GM19372 (cell line): ENCODE measurements at regions not wholly inside any gene's neighbourhood (a gene's known extent, or its start where the extent isn't known, plus 50 kb on each side); places are given as distances from the start of the nearest gene placed in this dataset.
"Not testable (repeated sequence)": the region's sequence is repeated elsewhere in the genome, so short reads cannot be mapped to it uniquely, and the experiment has no call there.

Experiments used
- ATAC-seq: cut with Tn5 transposase; IDR thresholded peaks from one replicate; pipeline ENCODE4 v1.9.1; 2021; ENCODE audit warnings: mild to moderate bottlenecking, low read depth, moderate library complexity; ENCODE audit not compliant: unreplicated experiment

GRCh38 chr1:224529844-224530243 lies 86.3 kb upstream of the CNIH3 start:
- ATAC-seq, result no peak

GRCh38 chr1:224533517-224533916 lies 82.6 kb upstream of the CNIH3 start:
- ATAC-seq, result no peak

- no peak for ATAC-seq
Measured at GRCh38 chr1:224534731-224535130, 81.4 kb upstream of the CNIH3 start.

DNA sequence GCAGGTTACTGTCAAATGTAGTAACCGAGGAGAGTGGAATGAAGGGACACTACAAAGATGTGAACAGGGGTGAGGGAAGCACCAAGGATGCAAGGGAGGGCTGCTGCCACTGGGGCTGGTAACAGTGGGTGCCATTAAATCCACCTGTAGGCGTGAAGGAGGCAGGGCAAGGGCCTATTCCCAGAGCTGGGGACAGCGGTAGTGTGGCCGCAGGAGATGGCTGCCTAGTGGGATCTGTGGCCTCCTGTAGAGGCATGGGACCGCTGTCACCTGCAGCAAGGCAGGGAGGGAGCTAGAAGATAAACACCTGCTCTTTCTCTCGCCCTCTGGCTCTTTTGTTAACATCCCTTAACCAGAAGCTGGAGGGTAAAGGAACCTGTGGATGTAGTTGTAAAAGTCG lies 80.5 kb upstream of the CNIH3 start:
- no peak for ATAC-seq

GRCh38 chr1:224539971-224540370 lies 76.1 kb upstream of the CNIH3 start:
- no peak for ATAC-seq

DNA sequence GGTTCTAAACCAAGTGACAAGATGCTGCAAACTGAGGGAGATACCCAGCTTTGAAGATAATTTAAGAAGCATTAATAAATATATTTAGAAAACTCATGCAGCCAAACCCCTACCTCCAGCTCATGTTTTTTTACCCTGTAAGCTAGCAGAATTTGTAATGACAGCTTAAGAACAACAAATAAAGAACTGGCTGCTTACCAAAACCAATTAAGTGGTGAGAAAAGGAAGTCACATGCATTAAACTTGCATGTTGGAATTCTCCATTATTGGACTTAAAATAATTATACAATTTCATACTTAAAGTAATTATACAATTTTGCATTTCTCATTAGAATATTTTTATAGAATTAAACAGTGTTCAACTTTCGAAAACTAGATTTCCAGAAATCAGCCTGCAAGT lies 75.6 kb upstream of the CNIH3 start:
- no peak for ATAC-seq

GRCh38 chr1:224541072-224541790 lies 74.9 kb upstream of the CNIH3 start:
- ATAC-seq, result no peak

DNA sequence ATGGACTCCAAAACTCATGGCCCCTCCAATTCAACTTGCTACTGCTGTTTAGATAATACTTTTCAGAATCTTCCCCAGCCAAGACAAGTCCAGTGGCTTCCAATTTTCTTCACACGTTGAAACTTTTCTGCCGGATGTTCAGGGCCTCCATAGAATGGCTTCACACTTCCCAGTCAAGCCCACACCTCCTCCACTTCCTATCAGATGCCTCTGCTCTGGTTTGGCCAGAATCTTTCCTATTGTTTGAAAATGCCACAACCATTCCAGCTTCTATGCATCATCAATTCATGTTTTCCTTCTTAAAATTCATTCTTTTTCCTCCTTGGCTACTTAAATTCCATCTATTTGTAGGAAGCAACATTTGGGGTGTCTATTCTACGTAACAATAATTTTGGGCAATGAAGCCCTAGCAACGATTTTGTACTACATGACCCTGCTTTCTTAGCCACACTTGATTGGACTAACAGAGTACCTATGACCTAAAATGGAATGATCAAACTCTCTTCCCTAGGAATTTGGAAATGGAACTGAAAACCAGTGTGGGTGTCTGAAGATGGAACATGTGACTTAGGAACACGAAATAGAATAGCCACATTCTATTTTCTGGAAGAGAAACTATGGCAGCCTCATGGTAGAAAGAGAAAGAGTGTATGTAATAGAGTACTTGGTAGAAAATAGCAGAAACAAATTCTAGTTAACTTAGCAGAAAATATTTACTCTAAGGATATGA lies 74.1 kb upstream of the CNIH3 start:
- ATAC-seq, result no peak

GRCh38 chr1:224542783-224543440 lies 73.2 kb upstream of the CNIH3 start:
- ATAC-seq, result no peak

DNA sequence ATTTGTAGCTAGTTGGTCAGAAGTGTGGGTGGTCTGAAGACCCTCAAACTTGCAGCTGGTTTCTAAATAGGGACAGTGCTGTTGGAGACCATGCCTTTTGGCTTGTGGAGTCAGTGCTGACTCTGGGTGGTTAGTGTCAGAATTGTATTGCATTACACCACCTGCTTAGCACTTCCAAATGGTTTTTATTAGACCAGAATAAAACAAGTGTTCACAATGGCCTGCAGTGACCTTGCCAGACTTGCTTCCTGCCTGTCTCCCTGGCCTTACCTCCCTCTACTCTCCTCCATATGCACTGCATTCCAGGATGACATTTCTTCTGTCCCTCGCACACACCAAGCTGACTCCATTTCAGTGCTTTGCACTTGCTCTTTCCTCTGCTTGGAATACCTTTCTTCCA lies 72.7 kb upstream of the CNIH3 start:
- no peak for ATAC-seq

GRCh38 chr1:224544346-224545110 lies 71.6 kb upstream of the CNIH3 start:
- ATAC-seq, result no peak

GRCh38 chr1:224545571-224545970 lies 70.5 kb upstream of the CNIH3 start:
- ATAC-seq, result no peak

- no peak for ATAC-seq
Measured at GRCh38 chr1:224548676-224549075, 67.4 kb upstream of the CNIH3 start.

- ATAC-seq, result not testable (repeated sequence)
Measured at GRCh38 chr1:224551189-224551588, 64.9 kb upstream of the CNIH3 start.

- ATAC-seq, result no peak
Measured at GRCh38 chr1:224554056-224554455, 62.1 kb upstream of the CNIH3 start.

DNA sequence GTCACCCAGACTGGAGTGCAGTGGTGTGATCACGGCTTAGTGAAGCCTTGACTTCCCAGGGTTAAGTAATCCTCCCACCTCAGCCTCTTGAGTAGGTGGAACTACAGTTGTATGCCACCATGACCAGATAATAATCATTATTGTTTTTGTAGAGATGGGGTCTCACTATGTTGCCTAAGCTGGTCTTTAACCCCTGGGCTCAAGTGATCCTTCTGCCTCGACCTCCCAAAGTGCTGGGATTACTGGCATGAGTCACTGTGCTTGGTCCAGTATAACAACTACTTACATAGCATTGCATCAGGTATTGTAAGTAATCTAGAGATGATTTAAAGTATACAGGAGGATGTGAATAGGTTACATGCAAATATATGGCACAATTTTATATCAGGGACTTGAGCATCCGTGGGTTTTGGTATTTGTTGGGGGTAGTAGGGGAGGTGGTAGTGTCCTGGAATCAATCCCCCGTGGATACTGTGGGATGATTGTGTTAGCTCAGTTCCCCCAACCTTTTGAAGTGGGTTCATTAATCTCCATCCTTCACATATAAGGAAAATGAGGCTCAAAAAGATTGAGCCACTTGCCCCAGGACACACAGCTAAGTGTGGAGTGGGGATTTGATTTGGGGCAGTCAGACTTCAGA lies 61.4 kb upstream of the CNIH3 start:
- ATAC-seq, result no peak

GRCh38 chr1:224558904-224559303 lies 57.2 kb upstream of the CNIH3 start:
- ATAC-seq, result no peak

DNA sequence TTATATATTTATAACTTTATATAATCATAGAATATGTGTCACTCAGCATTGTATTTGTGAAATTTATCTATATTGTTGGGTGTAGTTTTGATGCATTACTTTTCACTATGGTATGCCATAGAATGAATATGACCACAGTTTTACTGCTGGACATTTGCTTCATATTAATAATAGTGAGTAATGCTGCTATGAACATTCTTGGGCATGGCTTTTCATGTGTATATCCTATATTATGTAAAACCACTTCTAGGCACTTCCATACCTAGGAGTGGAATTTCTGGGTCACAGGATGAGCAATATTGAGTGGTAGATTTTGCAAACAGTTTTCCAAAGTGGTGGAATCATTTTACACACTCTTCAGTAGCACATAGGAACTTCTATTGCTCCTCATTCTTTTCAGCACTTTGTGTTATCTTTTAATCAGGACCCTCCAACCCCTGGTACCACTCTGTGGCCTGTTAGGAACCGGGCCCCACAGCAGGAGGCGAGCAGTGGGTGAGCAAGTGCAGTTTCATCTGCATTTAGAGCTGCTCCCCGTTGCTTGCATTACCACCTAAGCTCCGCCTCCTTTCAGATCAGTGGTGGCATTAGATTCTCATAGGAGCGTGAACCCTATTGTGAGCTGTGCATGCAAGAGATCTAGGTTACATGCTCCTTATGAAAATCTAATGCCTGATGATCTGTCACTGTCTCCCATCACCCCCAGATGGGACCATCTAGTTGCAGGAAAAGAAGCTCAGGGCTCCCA lies 56.0 kb upstream of the CNIH3 start:
- no peak for ATAC-seq

DNA sequence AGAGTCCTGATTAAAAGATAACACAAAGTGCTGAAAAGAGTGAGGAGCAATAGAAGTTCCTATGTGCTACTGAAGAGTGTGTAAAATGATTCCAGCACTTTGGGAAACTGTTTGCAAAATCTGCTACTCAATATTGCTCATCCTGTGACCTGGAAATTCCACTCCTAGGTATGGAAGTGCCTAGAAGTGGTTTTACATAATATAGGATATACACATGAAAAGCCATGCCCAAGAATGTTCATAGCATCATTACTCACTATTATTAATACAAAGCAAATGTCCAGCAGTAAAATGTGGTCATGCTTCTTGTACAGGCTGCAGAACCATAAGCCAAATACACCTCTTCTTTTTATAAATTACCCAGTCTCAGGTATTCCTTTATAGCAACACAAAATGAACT lies 53.2 kb upstream of the CNIH3 start:
- ATAC-seq, result not testable (repeated sequence)

- no peak for ATAC-seq
Measured at GRCh38 chr1:224563666-224564065, 52.5 kb upstream of the CNIH3 start.
